Mucosa of gallbladder (tissue), 1 donor: ENCODE measurements at regions not wholly inside any gene's neighbourhood (a gene's known extent, or its start where the extent isn't known, plus 50 kb on each side); places are given as distances from the start of the nearest gene placed in this dataset.

Source experiments
- DNase-seq: peaks from one replicate; pipeline ENCODE4 v3.0.0-alpha.2; 2020; ENCODE audit warnings: low spot score
- donor health status: DM: no; HTN: no; CAD: no.

GRCh38 chr15:62940755-62941361 is 101.7 kb upstream of the TPM1 start:
- peak; percentile 73 for DNase-seq

GRCh38 chr15:62941699-62942098 is 100.8 kb upstream of the TPM1 start:
- DNase-seq = no peak

- DNase-seq = no peak
These were observed 100.1 kb upstream of the TPM1 start for GRCh38 chr15:62942428-62942827.

- DNase-seq = no peak
These were observed 97.5 kb upstream of the TPM1 start for GRCh38 chr15:62945063-62945462.

GRCh38 chr15:62945760-62946159 is 96.8 kb upstream of the TPM1 start:
- DNase-seq = no peak

GRCh38 chr15:62946940-62947339 is 95.6 kb upstream of the TPM1 start:
- DNase-seq = no peak

- no peak for DNase-seq
These were observed 92.0 kb upstream of the TPM1 start for GRCh38 chr15:62950462-62950931.

GRCh38 chr15:62951481-62951880 is 91.1 kb upstream of the TPM1 start:
- DNase-seq = no peak

- no peak for DNase-seq
These were observed 89.5 kb upstream of the TPM1 start for GRCh38 chr15:62953021-62953420.

GRCh38 chr15:62953496-62954045 is 89.0 kb upstream of the TPM1 start:
- DNase-seq = no peak

GRCh38 chr15:62957130-62957529 is 85.4 kb upstream of the TPM1 start:
- no peak for DNase-seq

- DNase-seq = no peak
These were observed 83.8 kb upstream of the TPM1 start for GRCh38 chr15:62958528-62959363.

GRCh38 chr15:62961134-62961533 is 81.4 kb upstream of the TPM1 start:
- no peak for DNase-seq

- no peak for DNase-seq
These were observed 80.2 kb upstream of the TPM1 start for GRCh38 chr15:62962101-62962995.

- no peak for DNase-seq
These were observed 78.3 kb upstream of the TPM1 start for GRCh38 chr15:62964251-62964650.

- DNase-seq = no peak
These were observed 76.1 kb upstream of the TPM1 start for GRCh38 chr15:62966294-62967078.

GRCh38 chr15:62968699-62969098 is 73.8 kb upstream of the TPM1 start:
- DNase-seq = no peak

- DNase-seq = no peak
These were observed 73.0 kb upstream of the TPM1 start for GRCh38 chr15:62969442-62970089.

GRCh38 chr15:62972814-62973213 is 69.7 kb upstream of the TPM1 start:
- DNase-seq = peak; percentile 63

GRCh38 chr15:62975515-62975914 is 67.0 kb upstream of the TPM1 start:
- DNase-seq = peak; percentile 44
